ENCODE measurements at regions not wholly inside any gene's neighbourhood (a gene's known extent, or its start where the extent isn't known, plus 50 kb on each side); places are given as distances from the start of the nearest gene placed in this dataset.

DNA sequence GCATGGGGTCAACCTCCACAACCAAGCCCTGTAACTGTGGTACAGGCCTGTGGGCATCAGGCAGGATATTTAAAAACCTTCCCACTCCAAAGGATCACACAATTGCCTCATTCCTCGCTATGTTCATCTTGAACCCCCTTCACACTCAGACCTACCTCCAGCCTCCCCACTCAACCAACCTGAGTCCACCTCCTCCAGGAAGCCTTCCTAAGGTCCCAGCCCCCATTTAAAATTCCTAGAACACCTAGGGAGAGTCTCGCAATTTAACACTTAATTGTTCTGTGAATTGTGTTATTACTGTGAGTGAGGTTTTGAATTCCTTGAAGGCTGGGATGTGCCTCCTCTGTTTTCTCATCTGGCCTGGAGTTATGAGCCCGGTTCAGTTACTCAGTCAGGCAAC is 93.1 kb upstream of the SMNDC1 start:
- TF ChIP-seq, protein P1, sequence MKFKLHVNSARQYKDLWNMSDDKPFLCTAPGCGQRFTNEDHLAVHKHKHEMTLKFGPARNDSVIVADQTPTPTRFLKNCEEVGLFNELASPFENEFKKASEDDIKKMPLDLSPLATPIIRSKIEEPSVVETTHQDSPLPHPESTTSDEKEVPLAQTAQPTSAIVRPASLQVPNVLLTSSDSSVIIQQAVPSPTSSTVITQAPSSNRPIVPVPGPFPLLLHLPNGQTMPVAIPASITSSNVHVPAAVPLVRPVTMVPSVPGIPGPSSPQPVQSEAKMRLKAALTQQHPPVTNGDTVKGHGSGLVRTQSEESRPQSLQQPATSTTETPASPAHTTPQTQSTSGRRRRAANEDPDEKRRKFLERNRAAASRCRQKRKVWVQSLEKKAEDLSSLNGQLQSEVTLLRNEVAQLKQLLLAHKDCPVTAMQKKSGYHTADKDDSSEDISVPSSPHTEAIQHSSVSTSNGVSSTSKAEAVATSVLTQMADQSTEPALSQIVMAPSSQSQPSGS (CRISPR knock-in tag; IDR thresholded peaks at IDR 0.05) = no peak
- TF ChIP-seq, protein P2, sequence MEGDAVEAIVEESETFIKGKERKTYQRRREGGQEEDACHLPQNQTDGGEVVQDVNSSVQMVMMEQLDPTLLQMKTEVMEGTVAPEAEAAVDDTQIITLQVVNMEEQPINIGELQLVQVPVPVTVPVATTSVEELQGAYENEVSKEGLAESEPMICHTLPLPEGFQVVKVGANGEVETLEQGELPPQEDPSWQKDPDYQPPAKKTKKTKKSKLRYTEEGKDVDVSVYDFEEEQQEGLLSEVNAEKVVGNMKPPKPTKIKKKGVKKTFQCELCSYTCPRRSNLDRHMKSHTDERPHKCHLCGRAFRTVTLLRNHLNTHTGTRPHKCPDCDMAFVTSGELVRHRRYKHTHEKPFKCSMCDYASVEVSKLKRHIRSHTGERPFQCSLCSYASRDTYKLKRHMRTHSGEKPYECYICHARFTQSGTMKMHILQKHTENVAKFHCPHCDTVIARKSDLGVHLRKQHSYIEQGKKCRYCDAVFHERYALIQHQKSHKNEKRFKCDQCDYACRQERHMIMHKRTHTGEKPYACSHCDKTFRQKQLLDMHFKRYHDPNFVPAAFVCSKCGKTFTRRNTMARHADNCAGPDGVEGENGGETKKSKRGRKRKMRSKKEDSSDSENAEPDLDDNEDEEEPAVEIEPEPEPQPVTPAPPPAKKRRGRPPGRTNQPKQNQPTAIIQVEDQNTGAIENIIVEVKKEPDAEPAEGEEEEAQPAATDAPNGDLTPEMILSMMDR (IDR thresholded peaks at IDR 0.05 in 2 of 3, conservative IDR thresholded peaks at IDR 0.05 in 1 of 3; ENCODE audit: insufficient read depth in 2 of 3, low read depth in 1 of 3, low read length in 3 of 3) = no peak
- TF ChIP-seq POLR2A (conservative IDR thresholded peaks at IDR 0.05) (no peak), EP300 (IDR thresholded peaks at IDR 0.05; ENCODE audit: low read length) (no peak), HCFC1 (IDR thresholded peaks at IDR 0.05; ENCODE audit: low read depth, low read length) (no peak), PHF8 (IDR thresholded peaks at IDR 0.05; ENCODE audit: borderline replicate concordance, low read length) (no peak), NRF1 (conservative IDR thresholded peaks at IDR 0.05 in 1 of 2, IDR thresholded peaks at IDR 0.05 in 1 of 2) (no peak), SIN3A (IDR thresholded peaks at IDR 0.05; ENCODE audit: borderline replicate concordance in 2 of 2, control insufficient read depth in 1 of 2, low read depth in 2 of 2, low read length in 2 of 2) (no peak), SNRNP70 (optimal IDR thresholded peaks at IDR 0.05; ENCODE audit: low read depth, low read length) (no peak)
- TF ChIP-seq, protein P3, sequence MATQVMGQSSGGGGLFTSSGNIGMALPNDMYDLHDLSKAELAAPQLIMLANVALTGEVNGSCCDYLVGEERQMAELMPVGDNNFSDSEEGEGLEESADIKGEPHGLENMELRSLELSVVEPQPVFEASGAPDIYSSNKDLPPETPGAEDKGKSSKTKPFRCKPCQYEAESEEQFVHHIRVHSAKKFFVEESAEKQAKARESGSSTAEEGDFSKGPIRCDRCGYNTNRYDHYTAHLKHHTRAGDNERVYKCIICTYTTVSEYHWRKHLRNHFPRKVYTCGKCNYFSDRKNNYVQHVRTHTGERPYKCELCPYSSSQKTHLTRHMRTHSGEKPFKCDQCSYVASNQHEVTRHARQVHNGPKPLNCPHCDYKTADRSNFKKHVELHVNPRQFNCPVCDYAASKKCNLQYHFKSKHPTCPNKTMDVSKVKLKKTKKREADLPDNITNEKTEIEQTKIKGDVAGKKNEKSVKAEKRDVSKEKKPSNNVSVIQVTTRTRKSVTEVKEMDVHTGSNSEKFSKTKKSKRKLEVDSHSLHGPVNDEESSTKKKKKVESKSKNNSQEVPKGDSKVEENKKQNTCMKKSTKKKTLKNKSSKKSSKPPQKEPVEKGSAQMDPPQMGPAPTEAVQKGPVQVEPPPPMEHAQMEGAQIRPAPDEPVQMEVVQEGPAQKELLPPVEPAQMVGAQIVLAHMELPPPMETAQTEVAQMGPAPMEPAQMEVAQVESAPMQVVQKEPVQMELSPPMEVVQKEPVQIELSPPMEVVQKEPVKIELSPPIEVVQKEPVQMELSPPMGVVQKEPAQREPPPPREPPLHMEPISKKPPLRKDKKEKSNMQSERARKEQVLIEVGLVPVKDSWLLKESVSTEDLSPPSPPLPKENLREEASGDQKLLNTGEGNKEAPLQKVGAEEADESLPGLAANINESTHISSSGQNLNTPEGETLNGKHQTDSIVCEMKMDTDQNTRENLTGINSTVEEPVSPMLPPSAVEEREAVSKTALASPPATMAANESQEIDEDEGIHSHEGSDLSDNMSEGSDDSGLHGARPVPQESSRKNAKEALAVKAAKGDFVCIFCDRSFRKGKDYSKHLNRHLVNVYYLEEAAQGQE (IDR thresholded peaks at IDR 0.05; ENCODE audit: borderline replicate concordance) = no peak
- TF ChIP-seq, protein P3 (CRISPR knock-in tag; IDR thresholded peaks at IDR 0.05; ENCODE audit: low read depth) = no peak

Measured in K562 (cell line).